ENCODE measurements at regions not wholly inside any gene's neighbourhood (a gene's known extent, or its start where the extent isn't known, plus 50 kb on each side); places are given as distances from the start of the nearest gene placed in this dataset.

DNA sequence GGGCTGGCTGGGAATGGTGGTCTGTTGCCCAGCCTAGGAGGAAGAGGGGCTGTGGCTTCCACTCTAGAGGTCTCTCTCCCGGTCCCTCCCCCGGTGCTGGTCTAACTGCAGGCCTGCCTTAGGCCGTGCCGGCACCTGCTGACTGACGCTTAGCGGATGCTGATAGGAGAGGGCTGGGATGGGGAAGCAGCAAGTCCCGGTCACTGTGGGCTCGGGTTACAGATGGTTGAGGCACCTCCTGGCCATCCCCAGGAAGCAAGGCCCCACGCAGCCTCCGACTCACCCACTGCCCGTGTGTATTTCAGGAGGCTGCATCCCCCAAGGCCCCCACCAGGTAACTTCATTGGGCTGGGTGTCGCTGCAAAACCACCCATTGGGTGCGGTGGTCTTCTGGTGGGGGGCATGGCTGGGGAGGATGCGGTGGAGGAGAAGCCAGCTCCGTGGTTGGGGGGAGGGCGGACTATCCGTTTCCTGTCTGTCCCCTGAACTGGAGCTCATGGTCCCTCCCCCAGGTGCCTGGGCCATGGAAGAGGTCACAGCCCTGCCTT, 278.9 kb downstream of the SEC14L1 start:
- H3K4me1 Mint-ChIP-seq = peaks cover 25 to 80% (median 64%) of the 10 kb centered on the region in 4 donors
- peak in 3 of 10 donors; percentile 53 to 74 (median 59) for DNase-seq
- H3K4me3 Mint-ChIP-seq = peak overlapping the region; percentile 7 to 90 (median 71)
- H3K36me3 Mint-ChIP-seq = peaks cover 0 to 8% (median 2%) of the 10 kb centered on the region in 3 donors
- peak overlapping the region in 9 of 10 donors; percentile 82 to 95 (median 91) for H3K27ac Mint-ChIP-seq
- POLR2A ChIA-PET = interaction anchor here (0.6 to 74.5 kb wide), 6 partner anchors 6 to 1312 kb away, joined by 3 to 5369 read pairs (median 116); no protein-coding TSS in a partner anchor
- H3K9me3 Mint-ChIP-seq = no peaks in the 10 kb centered on the region
- peak; percentile 14 to 24 for ATAC-seq
- no peaks in the 10 kb centered on the region for H3K27me3 Mint-ChIP-seq

DNA sequence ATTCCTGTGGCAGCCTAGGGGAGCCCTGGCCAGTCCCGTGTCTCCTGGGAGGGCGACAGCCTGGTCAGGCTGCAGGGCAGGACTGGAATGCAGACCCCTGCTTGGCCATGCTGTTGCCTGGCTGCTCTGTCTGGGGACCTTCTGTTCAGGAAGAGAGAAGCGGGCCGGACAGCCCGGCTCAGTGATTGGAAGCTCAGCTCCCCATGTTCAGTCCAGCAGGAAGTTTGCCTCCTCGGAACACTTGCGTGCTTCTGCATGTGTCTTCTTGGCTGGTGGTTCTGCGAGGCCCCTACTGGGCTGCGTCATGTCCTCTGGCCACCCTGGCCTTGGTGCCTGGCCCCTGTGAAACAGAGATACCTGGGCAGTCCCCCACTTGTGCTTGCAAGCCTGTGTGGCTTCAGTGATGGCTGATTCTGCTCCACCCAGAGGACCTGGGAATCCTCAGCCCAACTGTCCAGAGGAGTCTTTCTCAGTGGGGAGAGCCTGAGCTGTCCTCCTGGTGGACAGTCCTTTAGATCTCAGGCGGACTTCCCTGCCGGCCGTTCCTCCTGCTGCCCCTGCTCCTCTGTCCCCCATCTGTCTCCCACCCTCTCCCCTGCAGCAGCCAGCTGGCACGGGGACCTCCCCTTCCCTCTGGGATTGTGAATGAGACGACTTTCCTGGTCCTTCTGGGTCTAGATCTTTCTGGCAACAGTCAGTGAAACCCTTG, 279.5 kb downstream of the SEC14L1 start:
- Mint-ChIP-seq H3K36me3 (peaks cover 0 to 8% (median 2%) of the 10 kb centered on the region in 3 donors), H3K4me1 (peaks cover 25 to 78% (median 63%) of the 10 kb centered on the region in 4 donors), H3K4me3 (peak overlapping the region; percentile 70 to 90 (median 78)), H3K27me3 (no peaks in the 10 kb centered on the region), H3K27ac (peak overlapping the region; percentile 82 to 95 (median 90)), H3K9me3 (no peaks in the 10 kb centered on the region)
- POLR2A ChIA-PET = interaction anchor here (0.8 to 74.5 kb wide), 9 partner anchors 7 to 89 kb away, joined by 3 to 5369 read pairs (median 164); no protein-coding TSS in a partner anchor
- DNase-seq = no peak
- no peak for ATAC-seq

DNA sequence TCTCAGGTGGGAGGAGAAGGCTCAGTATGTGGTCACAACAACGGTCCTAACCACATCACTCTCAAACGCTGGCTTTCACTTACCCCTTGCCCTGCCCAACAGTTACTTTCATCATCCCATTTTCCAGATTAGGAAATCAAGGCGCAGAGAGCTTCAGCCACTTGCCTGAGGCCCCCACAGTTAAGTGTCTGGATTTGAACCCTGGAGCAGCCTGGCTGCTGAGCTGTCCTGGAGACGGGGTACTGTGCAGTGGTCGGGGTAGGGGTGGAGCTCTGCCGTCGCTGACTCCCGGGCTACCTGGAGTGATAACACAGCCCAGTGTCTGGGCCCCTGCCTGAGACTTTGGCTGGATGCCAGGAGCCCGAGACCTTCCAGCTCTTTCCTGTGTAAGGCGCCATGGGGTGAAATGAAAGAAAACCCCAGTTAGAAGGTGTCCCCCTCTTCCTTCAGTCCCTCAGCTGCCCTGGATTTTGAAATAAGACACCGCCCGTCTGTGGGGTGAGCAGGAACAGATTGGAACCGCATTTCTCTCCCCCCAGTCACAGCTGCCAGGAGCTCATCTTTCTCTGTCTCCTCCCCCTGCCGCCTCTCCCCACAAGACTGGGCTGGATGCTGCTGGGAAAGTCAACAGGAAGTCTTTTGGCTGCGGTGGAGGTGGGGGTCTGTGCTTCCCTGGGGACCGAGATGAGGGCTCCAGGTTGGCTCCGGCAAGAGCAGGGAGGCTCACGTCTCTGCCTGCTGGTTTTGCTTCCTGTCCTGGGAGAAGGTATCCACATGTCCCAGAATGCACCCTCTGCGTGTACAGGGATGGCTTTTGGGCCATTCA, 280.2 kb downstream of the SEC14L1 start:
- Mint-ChIP-seq H3K9me3 (no peaks in the 10 kb centered on the region), H3K4me3 (peak overlapping the region; percentile 70 to 90 (median 78)), H3K36me3 (peaks cover 0 to 7% (median 2%) of the 10 kb centered on the region in 3 donors), H3K4me1 (peaks cover 24 to 79% (median 62%) of the 10 kb centered on the region in 4 donors), H3K27ac (peak overlapping the region; percentile 82 to 95 (median 90)), H3K27me3 (no peaks in the 10 kb centered on the region)
- POLR2A ChIA-PET = interaction anchor here (0.8 to 74.5 kb wide), 8 partner anchors 8 to 90 kb away, joined by 3 to 5369 read pairs (median 194); no protein-coding TSS in a partner anchor
- DNase-seq = peak in 8 of 10 donors; percentile 51 to 76 (median 54)
- ATAC-seq = peak; percentile 59 to 64

DNA sequence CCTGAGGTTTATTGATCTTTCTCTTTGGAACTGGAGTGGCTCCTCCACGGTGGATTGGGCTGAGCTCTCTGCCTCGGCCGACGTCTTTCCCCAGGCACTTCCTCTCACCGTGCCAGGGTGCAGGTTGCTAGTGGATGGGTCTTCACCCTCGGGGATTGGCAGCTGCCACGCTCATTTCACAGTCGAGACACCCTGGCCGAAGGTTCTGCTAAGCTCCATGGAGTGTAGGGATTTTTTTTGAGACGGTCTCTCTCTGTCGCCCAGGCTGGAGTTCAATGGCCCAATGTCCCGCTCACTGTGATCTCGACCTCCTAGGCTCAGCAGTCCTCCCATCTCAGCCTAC, 280.8 kb downstream of the SEC14L1 start:
- Mint-ChIP-seq H3K27ac (peak overlapping the region; percentile 82 to 95 (median 90)), H3K4me3 (peak overlapping the region; percentile 70 to 90 (median 78)), H3K4me1 (peaks cover 24 to 79% (median 63%) of the 10 kb centered on the region in 4 donors), H3K36me3 (peaks cover 0 to 4% (median 2%) of the 10 kb centered on the region in 3 donors), H3K9me3 (no peaks in the 10 kb centered on the region), H3K27me3 (no peaks in the 10 kb centered on the region)
- ATAC-seq (peak; percentile 16 to 32), DNase-seq (peak in 1 of 10 donors; percentile 38)
- POLR2A ChIA-PET = interaction anchor here (16.5 to 74.5 kb wide), 5 partner anchors 8 to 90 kb away, joined by 164 to 5369 read pairs (median 304); no protein-coding TSS in a partner anchor

DNA sequence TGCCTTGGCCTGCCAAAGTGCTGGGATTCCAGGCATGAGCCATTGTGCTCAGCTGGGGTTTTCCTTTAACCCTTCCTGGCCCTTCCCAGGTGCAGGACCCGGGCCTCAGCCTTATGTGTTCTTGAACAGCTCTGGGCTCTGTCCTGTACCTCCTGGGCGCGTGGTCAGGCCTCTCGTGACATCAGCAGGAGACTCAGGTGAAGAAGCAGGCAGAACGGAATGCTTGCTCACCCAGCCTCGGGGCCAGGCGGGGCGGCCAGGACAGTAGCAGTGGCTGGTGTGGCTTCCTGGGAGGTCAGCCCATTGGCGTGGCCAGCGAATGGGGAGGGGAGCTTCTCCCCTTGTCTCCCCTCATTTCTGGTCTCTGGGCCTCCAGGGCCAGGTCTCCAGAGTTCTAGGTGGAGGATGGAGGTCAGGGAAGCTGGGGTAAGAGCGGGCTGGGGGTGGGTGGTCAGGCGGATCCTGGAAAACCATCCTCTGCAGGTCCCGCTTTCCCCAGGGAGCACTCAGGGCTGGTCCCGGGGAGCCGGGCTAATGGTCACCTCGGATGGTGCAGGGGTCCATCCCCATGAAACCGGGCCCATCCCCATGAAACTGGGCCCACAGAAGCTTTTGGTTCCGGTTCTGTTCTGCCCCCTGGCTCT, 281.5 kb downstream of the SEC14L1 start:
- H3K27ac Mint-ChIP-seq = peak overlapping the region in 8 of 10 donors; percentile 60 to 92 (median 89)
- DNase-seq = no peak
- H3K9me3 Mint-ChIP-seq = no peaks in the 10 kb centered on the region
- no peak for ATAC-seq
- peaks cover 28 to 80% (median 64%) of the 10 kb centered on the region in 4 donors for H3K4me1 Mint-ChIP-seq
- H3K27me3 Mint-ChIP-seq = no peaks in the 10 kb centered on the region
- POLR2A ChIA-PET = interaction anchor here (16.5 to 74.5 kb wide), 5 partner anchors 9 to 91 kb away, joined by 164 to 5369 read pairs (median 304); no protein-coding TSS in a partner anchor
- peak overlapping the region in 2 of 10 donors; percentile 72 to 81 for H3K4me3 Mint-ChIP-seq
- peaks cover 0 to 3% (median under 1%) of the 10 kb centered on the region in 3 donors for H3K36me3 Mint-ChIP-seq

DNA sequence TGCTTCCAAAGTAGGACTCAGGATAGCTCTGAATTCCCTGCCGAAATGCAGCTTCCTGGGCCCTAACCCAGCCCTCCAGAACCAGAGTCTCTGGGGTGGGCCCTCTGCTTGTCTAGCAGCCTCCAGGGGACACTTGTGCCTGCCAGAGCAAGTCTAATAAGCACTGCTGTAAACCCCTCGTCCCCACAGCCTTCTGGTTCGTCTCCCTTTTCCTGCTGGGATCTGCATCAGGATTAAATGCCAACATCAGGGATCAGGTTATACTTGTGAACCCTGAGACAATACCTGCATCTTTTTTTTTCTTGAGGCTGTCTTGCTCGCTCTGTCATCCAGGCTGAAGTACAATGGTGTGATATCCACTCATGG, 282.0 kb downstream of the SEC14L1 start:
- peak overlapping the region; percentile 42 to 90 (median 81) for H3K27ac Mint-ChIP-seq
- ATAC-seq = no peak
- H3K4me3 Mint-ChIP-seq = peak overlapping the region in 3 of 10 donors; percentile 24 to 61 (median 36)

DNA sequence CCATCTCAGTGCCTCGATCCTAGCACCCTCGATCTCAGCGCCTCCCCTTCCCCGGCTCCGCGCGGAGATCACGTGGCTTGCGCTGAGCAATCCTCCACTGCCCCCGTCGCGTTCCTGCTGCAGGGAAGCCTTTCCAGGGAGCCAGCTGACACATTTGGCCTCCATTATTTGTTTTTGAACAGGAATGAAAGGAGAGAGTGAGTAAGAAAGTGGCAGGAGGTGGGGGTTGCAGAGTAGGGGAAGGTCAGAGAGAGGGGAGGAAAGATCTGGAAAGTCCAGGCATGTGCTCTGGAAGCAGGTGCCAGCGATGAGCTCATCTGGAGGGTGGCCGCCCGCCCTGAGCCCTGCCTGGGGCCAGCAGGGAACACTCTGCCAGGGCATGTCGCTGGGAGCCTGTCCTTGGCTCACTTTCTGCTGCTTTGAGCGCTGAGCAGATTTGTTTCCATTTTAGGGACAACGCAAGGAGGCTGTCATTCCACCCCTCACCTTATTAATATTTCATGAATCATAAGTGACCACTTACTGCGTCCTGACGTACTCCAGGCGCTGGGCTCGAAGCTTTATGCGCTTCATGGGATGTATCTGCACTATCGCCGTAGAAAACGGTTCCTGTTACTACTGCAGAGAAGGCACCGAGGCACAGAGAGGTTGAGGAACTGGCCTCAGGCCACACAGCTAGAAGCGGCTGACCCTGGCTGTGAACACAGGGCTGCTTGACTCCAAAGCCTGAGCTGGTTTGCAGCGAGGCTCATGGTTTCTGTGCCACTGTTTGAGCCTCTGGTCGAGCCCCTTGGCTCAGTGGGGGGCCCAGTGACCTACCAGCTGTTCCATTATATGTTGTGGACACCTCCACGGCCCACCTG, 283.1 kb downstream of the SEC14L1 start:
- ATAC-seq = no peak
- H3K36me3 Mint-ChIP-seq = peaks cover 0 to 5% (median 0%) of the 10 kb centered on the region in 3 donors
- H3K27ac Mint-ChIP-seq = peak overlapping the region; percentile 42 to 90 (median 68)
- no peak for DNase-seq
- H3K4me1 Mint-ChIP-seq = peaks cover 37 to 85% (median 74%) of the 10 kb centered on the region in 4 donors
- H3K9me3 Mint-ChIP-seq = no peaks in the 10 kb centered on the region
- H3K27me3 Mint-ChIP-seq = no peaks in the 10 kb centered on the region
- POLR2A ChIA-PET = interaction anchor here (1.3 to 74.5 kb wide), 8 partner anchors 9 to 93 kb away, joined by 3 to 5369 read pairs (median 194); no protein-coding TSS in a partner anchor
- peak overlapping the region in 2 of 10 donors; percentile 18 to 31 for H3K4me3 Mint-ChIP-seq

More for the DNA sequence above, 282.0 kb downstream of the SEC14L1 start:
- H3K27me3 Mint-ChIP-seq = no peaks in the 10 kb centered on the region
- no peak for DNase-seq
- no peaks in the 10 kb centered on the region for H3K9me3 Mint-ChIP-seq
- H3K36me3 Mint-ChIP-seq = peaks cover 0 to 2% (median 0%) of the 10 kb centered on the region in 3 donors
- H3K4me1 Mint-ChIP-seq = peaks cover 29 to 81% (median 66%) of the 10 kb centered on the region in 4 donors
- POLR2A ChIA-PET = interaction anchor here (16.5 to 74.5 kb wide), 5 partner anchors 10 to 91 kb away, joined by 164 to 5369 read pairs (median 304); no protein-coding TSS in a partner anchor

DNA sequence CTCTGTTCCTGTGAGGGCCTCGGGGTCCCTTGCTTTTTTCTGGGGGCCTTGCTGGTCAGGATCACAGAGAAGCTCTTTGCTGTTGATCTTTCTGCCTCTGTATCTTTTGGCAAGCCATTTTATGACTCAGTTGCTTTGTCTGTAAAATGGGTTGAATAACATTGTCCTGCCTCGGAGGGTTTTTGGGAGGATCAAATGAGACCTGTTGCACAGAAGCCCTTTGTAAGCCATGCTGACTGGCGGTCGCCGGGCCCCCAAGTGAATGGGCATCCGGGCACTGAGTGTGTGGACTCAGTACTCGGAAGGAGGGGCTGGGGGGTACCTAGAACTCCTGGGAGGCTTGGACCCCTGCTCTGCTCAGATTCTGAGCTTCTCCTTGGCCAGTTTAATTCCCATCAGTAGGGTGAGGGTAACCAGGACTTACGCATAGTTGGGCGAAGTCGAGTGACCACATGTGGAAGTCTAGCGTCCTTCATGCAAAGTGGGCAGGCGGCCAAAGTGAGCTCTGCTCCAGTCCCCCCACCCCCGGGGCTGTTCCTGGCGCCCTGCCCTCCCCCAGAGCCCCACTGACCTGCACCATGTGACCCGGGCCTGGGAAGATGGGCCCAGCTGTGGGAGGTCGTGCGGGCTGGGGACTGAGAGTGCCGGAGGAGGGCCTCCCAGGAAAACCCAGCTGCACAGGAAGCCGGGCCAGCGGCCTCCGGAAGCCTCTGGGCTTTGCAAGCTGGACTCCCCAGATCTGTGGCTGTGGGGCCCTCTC, 284.0 kb downstream of the SEC14L1 start:
- Mint-ChIP-seq H3K27ac (peak overlapping the region in 6 of 10 donors; percentile 15 to 81 (median 45)), H3K4me1 (peaks cover 45 to 88% (median 75%) of the 10 kb centered on the region in 4 donors), H3K36me3 (peaks cover 0 to 3% (median 0%) of the 10 kb centered on the region in 3 donors), H3K27me3 (no peaks in the 10 kb centered on the region), H3K9me3 (no peaks in the 10 kb centered on the region), H3K4me3 (no peak overlapping the region)
- ATAC-seq = no peak
- POLR2A ChIA-PET = interaction anchor here (0.8 to 74.5 kb wide), 12 partner anchors 8 to 98 kb away, joined by 3 to 5369 read pairs (median 8); no protein-coding TSS in a partner anchor
- DNase-seq = no peak

DNA sequence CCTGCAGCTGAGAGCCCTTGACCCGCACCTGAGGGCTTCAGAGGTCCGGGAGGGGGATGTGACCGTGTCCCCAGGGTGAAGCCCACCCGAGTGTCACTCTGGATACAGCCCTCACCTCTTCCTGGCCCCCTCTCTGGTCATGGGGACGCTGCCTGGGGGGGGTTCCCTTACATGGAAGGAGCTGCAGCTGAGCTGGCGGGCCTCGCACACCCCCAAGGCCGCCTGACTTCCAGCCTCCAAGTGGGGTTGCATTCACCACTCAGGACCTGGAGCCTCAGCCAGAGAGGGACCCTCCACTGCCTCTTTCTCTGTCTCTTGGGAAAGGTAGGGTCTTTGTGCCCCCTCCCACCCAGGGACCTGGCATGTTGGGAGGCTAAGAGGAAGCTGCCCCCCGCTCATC, 284.6 kb downstream of the SEC14L1 start:
- peaks cover 0 to 3% (median 0%) of the 10 kb centered on the region in 3 donors for H3K36me3 Mint-ChIP-seq
- no peaks in the 10 kb centered on the region for H3K9me3 Mint-ChIP-seq
- H3K4me3 Mint-ChIP-seq = peak overlapping the region in 4 of 10 donors; percentile 6 to 96 (median 60)
- peak overlapping the region in 7 of 10 donors; percentile 28 to 99 (median 89) for H3K27ac Mint-ChIP-seq
- H3K4me1 Mint-ChIP-seq = peaks cover 46 to 88% (median 75%) of the 10 kb centered on the region in 4 donors
- POLR2A ChIA-PET = interaction anchor here (0.8 to 74.5 kb wide), 12 partner anchors 7 to 98 kb away, joined by 3 to 5369 read pairs (median 8); no protein-coding TSS in a partner anchor
- ATAC-seq (no peak), DNase-seq (no peak)
- H3K27me3 Mint-ChIP-seq = no peaks in the 10 kb centered on the region

Measured in naive thymus-derived CD8-positive, alpha-beta T cell (primary cell).